Posterior vena cava (tissue), 2 donors: ENCODE measurements at regions not wholly inside any gene's neighbourhood (a gene's known extent, or its start where the extent isn't known, plus 50 kb on each side); places are given as distances from the start of the nearest gene placed in this dataset.

Source experiments
- DNase-seq: peaks from one replicate; pipeline ENCODE4 v3.0.0-alpha.2; 2020; ENCODE audit warnings: low spot score
- intact Hi-C, 2 donors: fragments of 100-400 bp; cut with DNase I; formaldehyde crosslinking; loops; one replicate each; pipeline versions ENCODE4 v1.14.1 to v1.14.2; 2022 to 2023
- donor health status: DM: yes; HTN: yes; CAD: no.
- donor health status: DM: yes; HTN: yes; CAD: no.

DNA sequence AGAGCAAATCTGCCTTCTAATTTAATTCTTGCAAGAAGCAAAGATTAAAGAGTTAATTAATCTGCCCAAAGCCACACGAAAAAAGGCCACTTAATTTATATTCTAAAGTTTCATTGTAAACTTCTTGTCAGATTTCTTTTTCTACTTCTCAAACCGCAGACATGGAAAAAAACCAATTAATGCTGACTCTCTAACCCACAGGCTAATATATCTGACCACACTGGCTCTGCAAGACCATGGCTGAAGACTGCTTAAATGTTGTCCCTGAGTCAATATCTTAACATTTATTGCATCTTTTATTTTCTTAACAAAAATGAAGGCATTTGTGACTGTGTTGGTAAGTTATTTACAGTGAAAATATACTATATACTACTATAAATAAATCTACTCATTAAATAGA lies 234.0 kb upstream of the SP8 start:
- intact Hi-C loops: no loop called here
- DNase-seq: no peak

DNA sequence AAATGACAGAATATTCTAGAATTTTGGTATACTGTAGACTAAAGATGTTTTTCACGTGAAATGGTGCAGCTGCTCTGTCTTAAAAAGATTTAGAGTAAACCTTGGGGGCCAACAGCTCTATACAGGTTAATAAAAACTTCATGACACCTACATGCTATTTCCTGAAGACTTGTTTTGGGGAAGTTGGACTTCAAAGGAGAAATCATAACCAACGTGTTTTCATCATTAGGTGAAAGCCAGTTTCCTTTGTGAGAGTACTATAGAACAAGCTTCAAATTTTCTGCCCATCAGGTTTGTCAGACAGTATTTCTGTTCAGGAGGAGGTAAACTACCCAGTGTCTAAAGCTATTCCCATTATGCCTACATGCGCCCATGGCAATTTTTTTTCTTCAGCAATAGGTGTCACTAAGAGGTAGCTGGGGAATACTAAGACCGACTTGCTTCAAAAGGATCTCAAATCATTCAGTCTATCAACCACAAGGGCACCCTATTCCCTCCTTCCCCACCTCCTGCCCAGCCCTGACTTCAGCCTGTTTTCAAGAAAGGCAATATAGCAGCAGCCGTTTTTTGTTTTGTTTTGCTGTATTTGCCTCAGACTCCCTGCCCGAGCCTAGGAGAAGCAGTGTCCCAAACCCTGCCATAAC lies 237.3 kb upstream of the SP8 start:
- intact Hi-C loops: no loop called here
- DNase-seq: no peak

DNA sequence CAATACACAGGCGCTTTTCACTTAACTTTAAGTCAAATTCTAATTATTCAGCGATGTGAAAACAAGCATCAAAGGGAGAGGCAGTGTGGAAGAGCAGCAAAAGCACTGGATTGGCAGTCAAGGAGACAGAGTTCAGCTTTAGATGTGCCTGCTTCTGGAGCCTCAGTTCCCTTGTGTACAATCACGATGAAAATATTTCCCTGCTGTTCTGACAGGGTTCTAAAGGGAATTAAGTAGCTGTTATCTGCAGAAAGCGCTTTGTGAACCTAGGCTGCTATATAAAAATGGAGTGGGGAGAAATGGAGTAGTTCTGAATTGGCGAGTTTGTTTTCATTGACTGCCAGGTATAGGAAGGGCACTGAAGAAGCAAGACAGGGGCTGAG lies 237.8 kb upstream of the SP8 start:
- intact Hi-C loops: no loop called here
- DNase-seq: no peak

DNA sequence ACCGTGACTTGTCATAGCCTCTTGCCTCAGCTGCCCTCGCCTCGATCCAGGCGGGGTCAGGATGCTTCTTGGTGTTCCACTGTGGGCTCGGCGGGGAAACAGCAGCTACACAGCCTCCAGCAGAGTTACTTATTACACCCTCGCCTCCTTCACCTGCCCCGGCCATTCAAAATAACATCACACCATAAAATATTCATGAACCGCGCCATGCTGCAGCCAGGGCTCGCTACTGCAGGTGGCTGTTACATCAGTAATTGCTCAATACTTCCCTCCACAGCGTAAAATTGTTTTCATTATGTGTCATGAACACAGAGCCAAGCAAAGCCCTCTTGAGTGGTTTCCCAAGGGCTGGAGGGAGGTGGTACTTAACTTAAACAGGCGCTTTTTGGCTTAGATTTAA lies 241.5 kb upstream of the SP8 start:
- DNase-seq: no peak
- intact Hi-C loops: no loop called here

DNA sequence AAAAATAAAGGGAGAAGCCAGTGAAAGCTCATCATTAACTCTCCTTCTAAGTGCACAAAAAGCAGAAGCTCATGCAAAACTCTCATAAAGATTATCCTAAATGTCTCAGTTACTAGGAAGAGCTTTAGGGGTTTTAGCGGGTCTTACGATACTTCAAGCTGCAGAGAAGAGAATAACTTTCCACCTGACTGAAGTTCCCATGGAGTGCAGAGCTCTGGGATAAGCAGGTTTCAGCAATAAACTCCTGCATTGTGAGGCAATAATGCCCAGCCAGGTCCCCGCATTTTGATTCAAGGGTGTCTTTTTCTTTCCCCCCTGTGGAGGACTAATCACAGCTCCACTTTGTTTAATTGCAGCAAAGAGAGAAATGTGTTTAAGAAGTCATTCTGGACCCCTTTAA lies 241.9 kb upstream of the SP8 start:
- no peak for DNase-seq
- intact Hi-C loops: no loop called here

DNA sequence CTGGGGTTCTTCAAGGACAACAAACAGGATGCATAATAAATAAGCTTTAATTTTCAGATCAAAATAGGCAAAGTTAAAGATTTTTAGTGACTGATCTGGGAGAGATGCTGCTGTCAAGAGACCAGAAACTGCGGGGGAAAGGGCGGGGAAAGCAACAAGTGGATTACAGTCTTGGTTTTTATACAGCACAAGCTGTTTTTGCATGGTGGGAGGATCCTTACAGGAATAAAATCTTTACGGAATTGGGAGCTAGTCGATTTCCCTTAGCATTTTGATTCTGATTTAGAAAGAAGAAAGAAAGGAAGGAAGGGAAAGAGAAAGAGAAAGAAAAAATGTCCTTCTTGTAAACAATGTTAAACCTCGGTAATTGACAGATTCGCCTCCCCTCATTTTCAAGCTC lies 242.3 kb upstream of the SP8 start:
- no peak for DNase-seq
- intact Hi-C loops: no loop called here

DNA sequence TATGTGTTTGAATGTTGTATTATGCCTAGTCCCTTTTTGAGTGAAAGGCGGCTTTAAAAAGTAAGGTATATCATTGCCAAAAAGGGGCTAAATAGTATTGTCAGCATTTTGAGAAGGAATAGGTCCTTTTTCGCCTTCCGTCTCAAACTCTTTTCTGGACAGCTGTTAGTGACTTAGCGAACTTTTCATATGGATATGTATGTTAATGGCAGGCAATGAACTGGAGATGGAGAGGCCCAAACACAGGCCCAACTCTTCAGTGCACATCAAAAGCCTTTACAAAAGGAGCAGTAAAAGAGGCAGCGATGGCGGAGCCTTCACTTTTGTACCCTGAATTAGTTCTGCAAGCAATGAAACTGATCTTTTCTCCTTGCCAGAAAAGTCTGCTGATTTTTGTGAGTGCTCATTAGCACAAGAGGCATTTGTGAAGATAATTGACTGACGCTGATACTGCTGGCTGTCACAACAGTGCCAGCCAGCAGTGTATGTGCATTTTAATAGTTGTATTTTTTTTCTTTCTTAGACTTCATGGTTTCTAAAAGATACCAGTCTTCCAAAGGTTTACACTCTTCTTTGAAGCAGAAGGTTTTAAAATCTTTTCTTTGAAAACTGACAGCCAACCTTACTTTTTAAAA lies 243.7 kb upstream of the SP8 start:
- no peak for DNase-seq
- intact Hi-C loops: no loop called here

DNA sequence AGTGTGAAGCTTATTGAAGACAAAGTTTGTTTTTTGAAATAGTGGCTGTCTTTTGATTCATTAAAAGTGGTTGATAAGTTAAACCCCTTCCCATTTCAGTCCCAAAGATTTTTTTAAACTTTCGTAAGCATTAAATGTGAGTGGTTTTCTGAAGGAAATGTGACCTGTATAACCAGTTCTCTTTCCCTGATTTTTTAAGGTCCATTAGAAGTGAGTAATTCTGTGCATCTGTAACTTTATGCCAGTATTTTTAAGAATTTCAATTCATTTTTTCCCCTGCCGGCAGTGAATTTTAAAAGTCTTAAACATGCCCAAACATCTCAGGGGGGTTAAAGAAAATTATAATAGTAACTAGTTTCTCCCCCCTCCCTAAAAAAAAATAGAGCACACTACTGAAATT lies 254.6 kb upstream of the SP8 start:
- DNase-seq: no peak
- intact Hi-C loops: no loop called here

DNA sequence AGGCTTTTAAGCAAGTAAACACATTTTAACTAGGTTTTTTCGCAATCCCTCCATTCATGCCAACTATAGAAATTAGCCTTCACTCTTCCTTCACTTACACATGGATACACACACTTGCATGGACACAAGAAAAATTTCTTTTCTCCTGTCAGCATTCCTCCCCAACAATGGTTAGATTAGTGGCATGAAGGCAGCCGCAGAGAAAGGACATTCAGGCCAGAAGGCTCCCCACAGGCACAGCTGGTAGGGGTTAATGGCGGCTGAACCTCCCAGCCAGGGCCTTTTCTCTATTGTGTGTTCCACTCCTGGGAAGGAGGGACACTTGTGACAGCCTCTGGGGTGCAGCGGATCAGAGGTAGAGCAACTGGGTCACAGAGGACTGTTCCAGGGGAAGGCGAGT lies 255.0 kb upstream of the SP8 start:
- intact Hi-C loops: no loop called here
- no peak for DNase-seq

DNA sequence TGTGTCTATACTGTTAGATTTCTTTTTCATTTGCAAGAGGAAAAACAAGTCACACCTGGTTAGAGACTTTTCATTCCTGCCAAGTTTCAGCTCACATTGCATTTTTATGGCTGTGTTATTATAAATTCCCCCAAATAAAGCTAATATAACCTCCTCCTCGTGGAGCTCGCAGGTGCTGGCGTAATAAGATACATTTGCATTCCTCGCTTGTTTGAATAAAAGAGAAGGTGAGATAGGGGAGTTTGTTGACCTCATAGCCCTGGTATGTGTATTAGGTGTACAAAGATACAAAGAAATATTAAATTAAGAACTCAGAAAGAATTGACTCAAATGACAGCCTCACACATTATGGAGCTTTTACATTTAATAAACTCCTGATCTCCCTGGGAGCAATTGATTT lies 257.7 kb upstream of the SP8 start:
- intact Hi-C loops: no loop called here
- DNase-seq: no peak

DNA sequence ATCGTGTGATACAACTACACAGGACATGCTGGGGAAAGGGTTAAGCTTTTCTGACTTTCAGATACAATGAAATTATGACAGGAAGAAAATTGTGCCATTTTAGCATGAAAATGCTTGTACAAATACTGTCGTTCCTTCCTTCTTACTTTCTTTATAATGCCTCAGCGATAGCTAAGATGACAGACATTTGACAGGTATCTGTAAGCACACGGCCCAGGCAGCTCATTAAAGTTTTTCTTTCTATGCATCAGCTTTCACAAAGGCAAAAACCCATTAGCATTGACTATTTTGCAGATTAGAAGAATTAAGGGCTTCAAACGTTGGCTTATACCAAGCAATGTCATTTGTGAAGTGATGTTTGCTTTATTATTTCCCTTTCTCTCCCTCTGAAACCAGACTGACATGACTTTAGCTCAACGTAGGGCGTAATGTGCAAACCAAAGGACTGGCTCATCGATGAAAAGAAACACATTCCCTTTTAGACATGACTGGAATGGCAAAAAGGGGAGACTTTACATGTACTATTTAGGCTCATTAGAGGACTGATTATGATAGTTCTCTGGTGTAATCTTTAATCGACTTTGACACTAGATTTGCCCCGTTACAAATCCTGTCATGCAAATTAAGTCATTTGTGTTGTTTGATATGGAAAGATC lies 258.4 kb upstream of the SP8 start:
- intact Hi-C loops: no loop called here
- no peak for DNase-seq

DNA sequence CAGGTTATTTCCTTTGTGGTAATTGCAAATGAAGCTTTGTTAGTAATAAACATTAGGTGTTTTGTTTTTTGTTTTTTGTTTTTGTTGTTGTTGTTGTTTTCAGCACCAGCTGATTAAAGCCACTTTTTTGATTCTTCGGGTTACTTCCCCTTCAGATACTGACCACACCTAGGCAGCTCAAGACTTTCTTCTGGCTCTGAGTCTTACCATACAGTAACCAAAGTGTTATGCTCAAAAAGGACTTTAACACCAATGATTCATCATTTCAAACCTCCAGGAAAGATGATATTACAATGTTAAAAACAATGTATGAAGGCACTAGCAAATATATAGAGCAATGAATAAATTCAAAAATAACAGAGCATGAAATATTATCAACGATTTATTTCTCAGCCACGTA lies 265.2 kb upstream of the SP8 start:
- no peak for DNase-seq
- intact Hi-C loops: no loop called here

DNA sequence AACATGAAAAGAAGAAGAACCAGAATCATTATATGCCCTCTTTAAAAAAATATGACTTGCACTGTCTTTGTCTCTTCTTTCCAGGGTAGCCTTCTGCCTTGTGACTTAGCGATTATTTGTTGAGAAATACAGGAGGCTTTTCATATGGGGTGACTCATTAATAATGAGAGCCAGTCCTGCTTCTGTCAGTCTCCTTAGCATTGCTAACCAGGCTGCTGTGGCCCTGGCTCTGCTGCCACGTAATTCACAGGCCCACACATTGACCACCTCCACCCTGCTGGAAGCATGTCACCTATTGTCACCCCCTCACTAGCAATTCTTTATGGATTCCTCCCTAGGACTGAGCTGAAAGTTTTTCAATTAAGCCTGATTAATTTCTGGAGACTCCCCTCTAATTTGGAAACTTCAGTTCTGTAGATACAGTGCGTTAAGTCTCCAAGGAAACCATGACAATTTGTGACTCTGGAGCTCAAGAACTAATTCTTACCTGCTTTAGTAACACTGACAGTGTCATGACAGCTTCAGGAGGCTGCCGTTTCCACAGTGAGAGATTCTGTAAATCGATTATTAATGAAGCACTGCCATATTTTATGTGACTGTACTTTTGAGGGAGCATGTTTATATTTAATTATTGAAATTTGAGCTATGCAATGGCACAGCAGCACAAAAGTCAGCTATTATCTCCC lies 267.9 kb upstream of the SP8 start:
- intact Hi-C loops: no loop called here
- no peak for DNase-seq

DNA sequence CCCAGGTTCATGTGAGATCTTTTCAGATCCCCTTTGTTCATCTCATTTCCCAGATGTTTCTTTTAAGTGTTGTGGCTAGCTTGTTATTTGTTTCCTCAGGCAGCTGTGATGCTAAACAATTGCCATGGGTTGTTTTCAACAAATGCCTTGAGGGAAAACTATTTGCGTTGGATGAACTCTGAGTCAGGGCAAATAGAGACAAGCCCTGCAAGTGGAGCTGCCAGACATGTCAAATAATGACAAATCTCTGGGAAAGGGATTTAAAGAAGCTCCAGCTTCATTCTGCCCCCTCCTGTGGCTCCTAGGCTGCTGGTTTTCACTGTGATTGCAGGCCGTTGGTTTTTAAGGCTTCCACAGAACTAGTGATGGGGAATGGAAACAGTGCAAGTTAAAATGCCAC lies 272.4 kb upstream of the SP8 start:
- no peak for DNase-seq
- intact Hi-C loops: no loop called here

DNA sequence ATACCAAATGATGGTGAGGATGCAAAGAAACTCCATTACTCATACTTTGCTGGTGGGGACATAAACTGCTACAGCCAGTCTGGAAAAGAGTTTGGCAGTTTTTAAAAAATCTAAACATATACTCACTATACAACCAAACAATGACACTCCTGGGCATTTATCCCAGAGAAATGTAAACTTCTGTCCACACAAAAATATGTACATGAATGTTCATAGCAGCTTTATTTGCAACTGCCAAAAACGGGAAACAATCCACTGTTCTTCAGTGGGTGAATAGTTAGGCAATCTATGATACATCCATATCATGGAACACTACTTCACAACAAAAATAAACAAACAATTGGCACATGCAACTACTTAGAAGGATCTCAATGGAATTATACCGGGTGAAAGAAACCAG lies 276.4 kb upstream of the SP8 start:
- intact Hi-C loops: no loop called here
- DNase-seq: no peak

DNA sequence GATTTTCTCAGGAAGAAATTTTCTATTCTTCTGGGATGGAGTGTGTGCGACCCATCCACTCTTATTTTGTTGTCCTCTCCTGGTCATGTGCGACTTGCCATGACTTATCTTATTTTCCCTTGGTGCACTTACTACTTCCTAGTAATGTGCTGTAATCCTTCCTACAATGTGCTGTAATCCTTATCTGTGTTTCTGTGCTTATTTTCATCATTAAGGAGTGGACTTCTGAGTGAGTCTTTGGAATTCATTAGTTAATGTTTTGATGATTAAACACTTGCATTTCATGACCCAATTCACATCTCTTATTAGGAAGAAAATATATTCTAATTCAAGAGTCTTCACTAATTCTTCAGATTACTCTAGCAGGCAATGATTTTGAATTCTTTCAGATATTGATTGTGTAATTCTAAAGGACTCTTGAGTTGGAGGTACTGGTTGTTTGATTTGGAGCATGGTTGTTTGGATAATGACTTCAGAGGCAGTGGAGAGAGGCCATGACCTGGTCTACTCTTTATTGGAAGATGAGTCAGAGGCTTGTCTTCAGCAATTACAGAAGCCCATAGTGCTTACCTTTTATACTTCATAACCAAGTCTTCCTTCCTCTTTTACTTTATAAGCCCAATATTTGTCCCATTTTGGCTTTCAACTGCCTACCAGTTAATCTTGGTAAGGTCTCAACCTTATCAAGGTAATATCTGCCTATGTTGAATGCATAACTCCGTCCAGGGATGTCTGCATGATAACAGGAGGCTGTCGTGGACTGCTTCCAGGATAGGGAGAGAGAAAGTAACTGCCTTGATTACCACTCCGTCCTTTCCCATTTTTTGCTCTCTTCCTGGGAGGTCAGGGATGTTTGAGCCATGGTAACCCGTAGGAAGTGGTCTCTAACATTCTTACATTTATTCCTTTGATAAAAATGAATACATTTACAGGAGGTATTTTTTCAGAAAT lies 278.3 kb upstream of the SP8 start:
- no peak for DNase-seq
- intact Hi-C loops: no loop called here

DNA sequence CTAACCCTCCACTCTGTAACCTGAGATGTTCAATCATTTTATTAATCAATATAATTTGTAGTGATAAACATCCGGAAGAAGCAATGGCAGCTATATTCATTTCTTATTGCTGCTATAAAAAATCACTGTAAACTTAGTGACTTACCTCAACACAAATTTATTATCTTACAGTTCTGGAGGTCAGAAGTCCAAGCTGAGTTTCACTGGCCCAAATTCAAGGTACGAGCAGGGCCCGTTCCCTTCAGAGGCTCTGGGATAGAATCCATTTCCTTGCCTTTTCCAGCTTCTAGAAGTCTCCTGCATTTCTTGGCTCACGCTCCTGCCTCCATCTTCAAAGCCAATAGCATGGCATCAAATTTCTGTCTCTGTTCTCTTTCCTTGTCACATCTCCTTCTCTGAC lies 279.5 kb upstream of the SP8 start:
- intact Hi-C loops: no loop called here
- DNase-seq: no peak

DNA sequence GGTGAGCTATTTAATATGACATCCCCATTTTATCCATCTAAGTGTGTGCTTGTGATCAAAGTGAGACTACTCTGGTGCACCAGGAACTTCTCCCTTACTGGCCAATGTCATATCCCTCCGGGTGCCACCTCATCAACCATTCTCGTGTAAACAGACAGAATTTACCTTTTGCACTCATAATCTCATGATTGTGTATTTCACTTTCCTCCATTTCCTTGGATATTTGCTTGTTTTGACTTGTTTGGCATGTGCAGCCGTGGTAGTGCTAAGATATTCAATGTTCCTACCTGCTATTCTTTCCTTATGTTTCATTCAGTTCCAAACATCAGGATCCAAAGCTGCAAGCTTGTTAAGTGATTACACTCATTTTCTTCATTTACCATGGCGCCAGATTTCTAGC lies 280.5 kb upstream of the SP8 start:
- intact Hi-C loops: no loop called here
- DNase-seq: no peak

DNA sequence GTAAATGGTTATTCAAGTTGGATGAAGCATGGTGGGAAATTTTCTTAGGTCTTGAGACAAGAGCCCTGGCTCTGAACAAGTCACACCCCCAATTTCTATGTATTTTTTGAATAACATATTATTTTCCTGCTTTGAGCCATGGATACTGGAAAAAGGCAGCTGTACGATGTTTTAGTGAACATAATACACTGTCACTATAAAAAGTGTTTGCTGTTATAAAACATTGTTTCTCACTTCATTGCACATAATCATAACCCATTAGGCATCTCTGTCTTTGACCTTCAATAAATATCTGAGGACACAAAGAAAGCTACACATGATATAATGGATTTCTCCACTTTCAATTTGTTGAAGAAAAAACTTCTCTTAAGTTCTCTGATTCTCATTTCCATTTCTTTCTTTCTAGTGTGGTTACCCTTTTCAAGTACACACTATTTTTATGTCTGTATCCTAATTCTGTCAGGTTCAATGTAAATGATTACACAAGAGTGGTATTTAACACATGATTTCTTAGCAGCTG lies 283.9 kb upstream of the SP8 start:
- intact Hi-C loops: no loop called here
- no peak for DNase-seq
